ENCODE measurements at regions not wholly inside any gene's neighbourhood (a gene's known extent, or its start where the extent isn't known, plus 50 kb on each side); places are given as distances from the start of the nearest gene placed in this dataset.

DNA sequence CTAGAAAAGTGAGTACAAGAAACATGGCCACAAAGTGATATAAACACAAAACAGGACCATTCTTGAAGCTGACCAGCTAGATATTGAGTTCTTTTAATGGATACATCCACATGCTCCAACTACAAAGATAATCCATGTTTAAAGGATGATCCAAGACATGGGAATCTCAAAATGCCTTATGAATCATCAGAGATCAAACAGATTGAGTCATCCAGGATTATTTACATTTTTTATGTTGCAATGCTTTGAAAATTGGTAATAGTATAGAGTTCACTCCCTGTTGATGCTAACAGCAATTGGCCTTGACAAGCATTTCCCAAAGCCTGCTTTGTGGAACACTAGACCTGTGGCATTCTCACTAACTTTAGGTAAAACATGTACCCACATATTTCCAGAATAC lies 293.0 kb upstream of the TBX3 start:
- TF ChIP-seq POLR2A (IDR thresholded peaks at IDR 0.05; ENCODE audit: low read length) (no peak), JUN (IDR thresholded peaks at IDR 0.05) (peak; percentile 68 to 84), FOXS1 (CRISPR knock-in tag; IDR thresholded peaks at IDR 0.05) (no peak), NPAS2 (CRISPR knock-in tag; IDR thresholded peaks at IDR 0.05; ENCODE audit: borderline replicate concordance) (no peak), ZC3H11A (IDR thresholded peaks at IDR 0.05) (no peak)
- TF ChIP-seq, protein P1, sequence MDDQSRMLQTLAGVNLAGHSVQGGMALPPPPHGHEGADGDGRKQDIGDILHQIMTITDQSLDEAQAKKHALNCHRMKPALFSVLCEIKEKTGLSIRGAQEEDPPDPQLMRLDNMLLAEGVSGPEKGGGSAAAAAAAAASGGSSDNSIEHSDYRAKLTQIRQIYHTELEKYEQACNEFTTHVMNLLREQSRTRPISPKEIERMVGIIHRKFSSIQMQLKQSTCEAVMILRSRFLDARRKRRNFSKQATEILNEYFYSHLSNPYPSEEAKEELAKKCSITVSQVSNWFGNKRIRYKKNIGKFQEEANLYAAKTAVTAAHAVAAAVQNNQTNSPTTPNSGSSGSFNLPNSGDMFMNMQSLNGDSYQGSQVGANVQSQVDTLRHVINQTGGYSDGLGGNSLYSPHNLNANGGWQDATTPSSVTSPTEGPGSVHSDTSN (IDR thresholded peaks at IDR 0.05) = no peak
- TF ChIP-seq, protein P2, sequence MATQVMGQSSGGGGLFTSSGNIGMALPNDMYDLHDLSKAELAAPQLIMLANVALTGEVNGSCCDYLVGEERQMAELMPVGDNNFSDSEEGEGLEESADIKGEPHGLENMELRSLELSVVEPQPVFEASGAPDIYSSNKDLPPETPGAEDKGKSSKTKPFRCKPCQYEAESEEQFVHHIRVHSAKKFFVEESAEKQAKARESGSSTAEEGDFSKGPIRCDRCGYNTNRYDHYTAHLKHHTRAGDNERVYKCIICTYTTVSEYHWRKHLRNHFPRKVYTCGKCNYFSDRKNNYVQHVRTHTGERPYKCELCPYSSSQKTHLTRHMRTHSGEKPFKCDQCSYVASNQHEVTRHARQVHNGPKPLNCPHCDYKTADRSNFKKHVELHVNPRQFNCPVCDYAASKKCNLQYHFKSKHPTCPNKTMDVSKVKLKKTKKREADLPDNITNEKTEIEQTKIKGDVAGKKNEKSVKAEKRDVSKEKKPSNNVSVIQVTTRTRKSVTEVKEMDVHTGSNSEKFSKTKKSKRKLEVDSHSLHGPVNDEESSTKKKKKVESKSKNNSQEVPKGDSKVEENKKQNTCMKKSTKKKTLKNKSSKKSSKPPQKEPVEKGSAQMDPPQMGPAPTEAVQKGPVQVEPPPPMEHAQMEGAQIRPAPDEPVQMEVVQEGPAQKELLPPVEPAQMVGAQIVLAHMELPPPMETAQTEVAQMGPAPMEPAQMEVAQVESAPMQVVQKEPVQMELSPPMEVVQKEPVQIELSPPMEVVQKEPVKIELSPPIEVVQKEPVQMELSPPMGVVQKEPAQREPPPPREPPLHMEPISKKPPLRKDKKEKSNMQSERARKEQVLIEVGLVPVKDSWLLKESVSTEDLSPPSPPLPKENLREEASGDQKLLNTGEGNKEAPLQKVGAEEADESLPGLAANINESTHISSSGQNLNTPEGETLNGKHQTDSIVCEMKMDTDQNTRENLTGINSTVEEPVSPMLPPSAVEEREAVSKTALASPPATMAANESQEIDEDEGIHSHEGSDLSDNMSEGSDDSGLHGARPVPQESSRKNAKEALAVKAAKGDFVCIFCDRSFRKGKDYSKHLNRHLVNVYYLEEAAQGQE (IDR thresholded peaks at IDR 0.05) = no peak

Measured in A549 (cell line).